Activated naive CD8-positive, alpha-beta T cell treated with anti-CD3 and anti-CD28 coated beads, Interleukin-2, amount 50 U/mL, for 16 hours (primary cell): ENCODE measurements at regions not wholly inside any gene's neighbourhood (a gene's known extent, or its start where the extent isn't known, plus 50 kb on each side); places are given as distances from the start of the nearest gene placed in this dataset.

ENCODE experiments used
- DNase-seq: peaks from one replicate; pipeline ENCODE4 v3.0.0-alpha.2; 2020; ENCODE audit warnings: low read depth, low spot score

GRCh38 chr4:24298911-24299310, 285.4 kb downstream of the DHX15 start:
- no peak for DNase-seq

GRCh38 chr4:24287096-24287495, 297.3 kb downstream of the DHX15 start:
- DNase-seq: no peak

- no peak for DNase-seq
Observed at GRCh38 chr4:24285759-24286158, 298.6 kb downstream of the DHX15 start.

GRCh38 chr4:24282446-24282845, 301.9 kb downstream of the DHX15 start:
- no peak for DNase-seq

- no peak for DNase-seq
Observed at GRCh38 chr4:24279911-24280375, 304.4 kb downstream of the DHX15 start.

GRCh38 chr4:24279469-24279868, 304.9 kb downstream of the DHX15 start:
- no peak for DNase-seq

GRCh38 chr4:24278693-24279092, 305.7 kb downstream of the DHX15 start:
- DNase-seq: no peak

GRCh38 chr4:24274381-24274941, 309.9 kb downstream of the DHX15 start:
- no peak for DNase-seq

- DNase-seq: no peak
Observed at GRCh38 chr4:24273136-24273535, 311.2 kb downstream of the DHX15 start.

GRCh38 chr4:24266951-24267722, 317.2 kb downstream of the DHX15 start:
- no peak for DNase-seq

GRCh38 chr4:24265989-24266388, 318.4 kb downstream of the DHX15 start:
- DNase-seq: no peak

- no peak for DNase-seq
Observed at GRCh38 chr4:24262616-24263015, 321.7 kb downstream of the DHX15 start.

GRCh38 chr4:24262084-24262483, 322.3 kb downstream of the DHX15 start:
- DNase-seq: no peak

- no peak for DNase-seq
Observed at GRCh38 chr4:24260923-24261564, 323.3 kb downstream of the DHX15 start.

- DNase-seq: no peak
Observed at GRCh38 chr4:24260133-24260715, 324.1 kb downstream of the DHX15 start.

- DNase-seq: no peak
Observed at GRCh38 chr4:24256547-24256946, 327.8 kb downstream of the DHX15 start.

GRCh38 chr4:24256066-24256465, 328.3 kb downstream of the DHX15 start:
- DNase-seq: no peak

- DNase-seq: no peak
Observed at GRCh38 chr4:24252121-24252520, 332.2 kb downstream of the DHX15 start.

GRCh38 chr4:24251589-24251988, 332.8 kb downstream of the DHX15 start:
- no peak for DNase-seq

- no peak for DNase-seq
Observed at GRCh38 chr4:24249972-24250371, 334.4 kb downstream of the DHX15 start.

- no peak for DNase-seq
Observed at GRCh38 chr4:24248674-24249630, 335.4 kb downstream of the DHX15 start.

GRCh38 chr4:24245491-24245820, 338.9 kb downstream of the DHX15 start:
- no peak for DNase-seq
